Lung (tissue), 11 donors: ENCODE measurements at regions not wholly inside any gene's neighbourhood (a gene's known extent, or its start where the extent isn't known, plus 50 kb on each side); places are given as distances from the start of the nearest gene placed in this dataset.

Source experiments
- ATAC-seq: fragments of 200-7000 bp; cut with Tn5 transposase; one replicate; pipeline ENCODE4 v1.9.1; 2020; ENCODE audit warnings: moderate number of reproducible peaks; ENCODE audit not compliant: insufficient read depth, low FRiP score
- DNase-seq, 3 donors: peaks; one replicate each; pipeline ENCODE4 v3.0.0-alpha.2; 2013 to 2017
- H3K27ac ChIP-seq, 2 donors: one replicate each; pipeline ENCODE4 v1.5.1; 2013; ENCODE audit warnings: mild to moderate bottlenecking in 2 of 2, moderate library complexity in 2 of 2, control low read depth in 1 of 2, inconsistent platforms in 1 of 2, low read depth in 1 of 2, low read length in 1 of 2
- H3K27me3 ChIP-seq, 3 donors: one replicate each; pipeline ENCODE4 v1.5.1; 2013; ENCODE audit warnings: low read length in 2 of 3; ENCODE audit not compliant: control insufficient read depth in 3 of 3, insufficient read depth in 3 of 3
- H3K36me3 ChIP-seq, 4 donors: one replicate each; pipeline ENCODE4 v1.5.1; 2013; ENCODE audit warnings: low read length in 4 of 4, mild to moderate bottlenecking in 1 of 4, moderate library complexity in 1 of 4; ENCODE audit not compliant: control insufficient read depth in 4 of 4, insufficient read depth in 4 of 4
- H3K4me1 ChIP-seq, 5 donors: one replicate each; pipeline ENCODE4 v1.5.1; 2013; ENCODE audit warnings: low read length in 5 of 5, mild to moderate bottlenecking in 2 of 5, moderate library complexity in 1 of 5; ENCODE audit not compliant: control insufficient read depth in 5 of 5, insufficient read depth in 5 of 5
- H3K4me3 ChIP-seq: one replicate; pipeline ENCODE4 v1.5.1; 2013; ENCODE audit warnings: mild to moderate bottlenecking, control low read depth, moderate library complexity
- H3K9ac ChIP-seq, 2 donors: one replicate each; pipeline ENCODE4 v1.5.1; 2013; ENCODE audit warnings: low read length in 2 of 2, control low read depth in 1 of 2; ENCODE audit not compliant: insufficient read depth in 1 of 2
- H3K9me3 ChIP-seq, 4 donors: one replicate each; pipeline ENCODE4 v1.5.1; 2013; ENCODE audit warnings: low read length in 3 of 4, mild to moderate bottlenecking in 1 of 4, moderate library complexity in 1 of 4; ENCODE audit not compliant: control insufficient read depth in 4 of 4, insufficient read depth in 3 of 4
- CTCF ChIP-seq: IDR thresholded peaks from 2 replicates; pipeline ENCODE4 v1.5.1; 2012; ENCODE audit warnings: mild to moderate bottlenecking; ENCODE audit errors: control extremely low read depth, extremely low read depth
- WGBS, 2 donors: extraction: QIAGEN DNeasy Blood & Tissue Kit; methylation state at CpG; one replicate each; pipeline ENCODE4 v1.1.7; 2013; 5-methylcytosine and 5-hydroxymethylcytosine counted together
- donor health status: control.
- donor health status: control.
- donor health status: Bipolar disorder and iron deficiency.
- donor health status: healthy.
- donor health status: DM: yes; HTN: yes; CAD: no.

DNA sequence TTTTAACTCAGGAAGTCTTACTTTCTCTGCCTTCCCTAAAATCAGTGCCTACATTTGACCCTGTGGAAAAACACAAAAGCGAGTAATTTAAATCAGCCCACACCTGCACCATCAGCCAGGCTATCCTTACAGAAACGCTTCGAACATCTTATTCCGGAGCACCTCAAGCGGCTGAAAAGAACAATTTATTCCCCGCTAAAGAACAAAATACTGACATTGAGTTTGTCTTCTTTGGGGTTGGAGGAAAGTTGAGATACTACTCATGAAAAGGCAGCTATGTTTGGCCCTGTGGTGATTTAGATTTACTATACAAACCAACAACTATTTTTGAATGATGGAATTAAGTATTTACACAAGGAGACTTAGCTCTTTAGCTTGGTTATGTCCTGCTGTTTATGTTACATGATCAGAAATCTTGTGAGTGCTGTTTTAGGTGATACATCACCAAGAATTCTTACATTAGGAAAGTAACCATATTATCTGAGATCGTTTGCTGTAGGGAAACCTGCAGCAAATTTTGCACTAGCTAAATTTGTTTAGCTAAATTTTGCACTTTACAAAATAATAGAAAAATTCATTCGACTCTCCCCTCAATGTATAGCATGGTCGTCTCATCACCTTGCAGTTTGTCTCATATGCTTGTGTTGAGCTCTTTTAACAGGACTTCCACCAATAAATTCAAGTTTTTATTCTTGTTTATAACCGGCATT is 158.8 kb upstream of the SIX2 start:
- Histone ChIP-seq H3K27ac (no peak overlapping the region), H3K36me3 (no peaks in the 10 kb centered on the region), H3K9me3 (peaks cover 0 to 11% (median 0%) of the 10 kb centered on the region in 4 donors), H3K4me1 (peaks cover 0 to 22% (median 10%) of the 10 kb centered on the region in 5 donors), H3K4me3 (no peak overlapping the region), H3K27me3 (peaks cover 11 to 87% (median 85%) of the 10 kb centered on the region in 3 donors), H3K9ac (no peak overlapping the region)
- TF ChIP-seq CTCF, result no peak
- ATAC-seq (no peak), DNase-seq (peak in 1 of 3 donors; percentile 28)
- WGBS, 2 donors, result 33 to 46% methylated on average over 10 of the region's 10 CpGs

- H3K36me3 ChIP-seq, result no peaks in the 10 kb centered on the region
- no peak for TF ChIP-seq CTCF
- DNase-seq, result no peak
- 81 to 88% methylated on average over 4 of the region's 4 CpGs for WGBS, 2 donors
- H3K27me3 ChIP-seq, result peaks cover 11 to 87% (median 74%) of the 10 kb centered on the region in 3 donors
- H3K4me1 ChIP-seq, result peaks cover 0 to 21% (median 10%) of the 10 kb centered on the region in 5 donors
- ATAC-seq, result no peak
- H3K27ac ChIP-seq, result no peak overlapping the region
- H3K9ac ChIP-seq, result no peak overlapping the region
- H3K4me3 ChIP-seq, result no peak overlapping the region
- H3K9me3 ChIP-seq, result peaks cover 0 to 11% (median 0%) of the 10 kb centered on the region in 4 donors
These were observed 157.1 kb upstream of the SIX2 start for GRCh38 chr2:45166229-45166890.

DNA sequence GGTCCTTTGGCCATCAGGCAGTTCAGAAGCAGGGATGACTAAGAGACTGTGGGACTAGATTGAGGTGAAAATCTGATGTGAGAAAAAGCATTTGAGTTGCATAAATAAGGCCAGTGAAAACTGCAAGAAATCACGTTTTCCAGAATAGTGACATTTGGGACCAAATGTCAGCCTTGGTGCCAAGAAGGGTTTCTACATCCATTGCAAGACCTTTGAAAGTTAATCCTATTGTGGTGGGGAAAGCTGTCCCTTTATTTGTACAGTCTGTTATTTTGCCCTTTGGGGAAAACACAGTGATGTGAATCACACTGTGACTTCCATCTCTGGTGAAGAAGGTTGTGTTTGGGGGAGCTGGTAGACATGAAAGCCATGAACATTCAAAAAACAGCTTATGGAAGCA is 153.5 kb upstream of the SIX2 start:
- H3K27me3 ChIP-seq, result peaks cover 0 to 63% (median 47%) of the 10 kb centered on the region in 3 donors
- TF ChIP-seq CTCF, result no peak
- no peak for ATAC-seq
- no peak overlapping the region for H3K4me3 ChIP-seq
- H3K9me3 ChIP-seq, result no peaks in the 10 kb centered on the region
- DNase-seq, result no peak
- H3K27ac ChIP-seq, result no peak overlapping the region
- H3K36me3 ChIP-seq, result no peaks in the 10 kb centered on the region
- no peaks in the 10 kb centered on the region for H3K4me1 ChIP-seq
- no peak overlapping the region for H3K9ac ChIP-seq
- 55 to 65% methylated on average over 1 of the region's 1 CpG for WGBS, 2 donors
